Left colon (tissue), 2 donors: ENCODE measurements at regions not wholly inside any gene's neighbourhood (a gene's known extent, or its start where the extent isn't known, plus 50 kb on each side); places are given as distances from the start of the nearest gene placed in this dataset.
A peak's percentile ranks its signal among the peaks of the same experiment; 100 is the strongest.
"Not testable (repeated sequence)": the region's sequence is repeated elsewhere in the genome, so short reads cannot be mapped to it uniquely, and the experiment has no call there.

ENCODE experiments used
- ATAC-seq: fragments of 200-7000 bp; cut with Tn5 transposase; one replicate; pipeline ENCODE4 v1.9.1; 2020; ENCODE audit warnings: mild to moderate bottlenecking, moderate library complexity
- DNase-seq, 2 donors: peaks; one replicate each; pipeline ENCODE4 v3.0.0-alpha.2; 2020
- intact Hi-C, 2 donors: fragments of 100-400 bp; cut with DNase I in 1 of 2; cut with micrococcal nuclease in 1 of 2; formaldehyde crosslinking; loops; one replicate each; pipeline versions ENCODE4 v1.11.2 to v1.14.0; 2022; cut with DNase I, micrococcal nuclease
- microRNA-seq, 2 donors: library from miRNA; unstranded; fragments of <30 nt; microRNA quantifications; one replicate each; pipeline versions ENCODE4 v1.1.0 to v1.2.0, GENCODE V29; 2020
- donor health status: DM: no; HTN: no; CAD: no.
- donor health status: DM: yes; HTN: yes; CAD: no.

DNA sequence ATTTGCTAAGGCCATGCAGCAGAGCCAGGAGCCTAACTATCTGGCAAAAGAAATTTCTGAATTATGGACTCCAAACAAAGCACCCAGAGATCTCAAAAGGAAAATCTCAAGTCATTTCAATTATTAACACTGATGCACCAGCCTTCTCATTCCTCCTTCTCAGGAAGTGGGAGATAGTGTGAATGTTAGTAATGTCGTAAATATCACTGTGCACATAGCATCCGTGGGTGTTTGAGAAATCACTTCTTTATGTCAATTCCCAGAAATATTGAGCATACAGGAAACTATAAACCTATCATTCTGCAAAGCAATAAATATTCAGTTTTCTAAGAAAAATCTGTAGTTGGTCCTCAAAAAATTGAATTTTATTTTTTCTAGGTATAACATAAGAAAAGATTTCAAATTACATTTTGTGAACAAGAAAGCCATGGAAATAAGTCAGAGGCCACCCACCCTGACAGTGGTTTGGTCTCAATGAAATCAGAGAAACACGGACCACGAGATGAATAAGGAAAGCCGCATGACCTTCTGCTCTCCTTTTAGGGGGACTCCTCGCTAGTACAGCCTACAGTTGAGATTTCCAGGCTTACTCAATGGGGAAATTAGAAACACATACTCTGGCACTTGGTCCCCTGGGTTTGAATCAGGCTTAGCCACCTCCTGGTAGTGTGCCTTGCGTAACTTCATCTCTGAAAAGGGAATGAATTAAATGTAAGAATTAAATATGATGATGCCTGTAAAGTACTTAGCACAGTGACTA is 120.6 kb downstream of the DIRAS2 start:
- intact Hi-C loops: no loop called here
- no peak for DNase-seq
- no peak for ATAC-seq

DNA sequence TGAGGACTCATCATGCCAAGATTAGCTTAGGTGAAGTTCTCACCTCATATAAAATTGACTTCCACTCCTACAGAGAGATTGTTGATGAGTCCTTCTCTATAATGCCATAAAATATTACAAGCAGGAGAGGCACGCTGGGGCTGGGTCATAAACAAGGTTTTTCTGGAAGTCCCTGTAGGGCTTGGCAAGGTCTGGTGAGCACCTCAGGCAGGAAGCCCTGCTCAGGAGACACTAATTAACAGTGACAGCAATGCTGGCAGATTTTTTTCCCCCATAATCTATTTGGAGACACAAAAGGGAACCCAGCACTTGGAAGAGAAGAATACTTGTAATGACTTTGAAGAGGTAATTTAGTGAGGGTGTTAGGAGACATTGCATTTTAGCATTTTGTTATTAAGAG is 118.7 kb downstream of the DIRAS2 start:
- peak; percentile 86 for ATAC-seq
- intact Hi-C loops: no loop called here
- peak in 1 of 2 donors; percentile 24 for DNase-seq

DNA sequence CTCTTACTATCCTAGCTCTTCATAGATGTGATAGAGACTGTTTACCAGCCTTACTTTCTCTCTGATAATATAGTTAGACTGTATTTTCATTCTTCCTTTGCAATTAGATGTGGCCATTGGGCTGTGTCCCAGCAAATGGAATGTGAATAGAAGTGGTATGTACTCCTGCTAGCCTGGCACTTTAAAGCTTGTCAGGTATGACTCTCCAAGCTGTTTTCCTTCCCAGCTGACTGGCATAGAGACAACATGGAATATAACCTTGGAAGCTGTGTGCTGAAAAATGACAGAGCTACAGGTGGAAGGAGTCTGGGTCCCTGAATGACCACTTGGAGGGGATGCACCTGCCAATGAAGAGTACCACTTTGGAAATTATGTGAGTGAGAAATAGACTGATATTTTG is 116.2 kb downstream of the DIRAS2 start:
- ATAC-seq: no peak
- intact Hi-C loops: no loop called here

DNA sequence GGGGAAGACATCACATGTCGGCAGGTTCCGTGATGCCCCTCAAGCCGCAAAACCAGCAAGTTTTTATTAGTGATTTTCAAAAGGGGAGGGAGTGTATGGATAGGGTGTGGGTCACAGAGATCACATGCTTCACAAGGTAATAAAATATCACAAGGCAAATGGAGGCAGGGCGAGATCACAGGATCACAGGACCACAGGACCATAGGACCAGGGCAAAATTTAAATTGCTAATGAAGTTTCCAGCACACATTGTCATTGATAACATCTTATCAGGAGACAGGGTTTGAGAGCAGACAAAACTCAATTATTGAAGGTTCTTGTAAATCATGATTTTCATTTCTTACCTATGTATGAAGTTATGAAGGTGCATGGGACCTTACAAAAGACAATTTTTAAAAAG is 106.5 kb downstream of the DIRAS2 start:
- ATAC-seq, DNase-seq, intact Hi-C loops: not testable (repeated sequence)

More for the DNA sequence above, 116.2 kb downstream of the DIRAS2 start:
- no peak for DNase-seq

DNA sequence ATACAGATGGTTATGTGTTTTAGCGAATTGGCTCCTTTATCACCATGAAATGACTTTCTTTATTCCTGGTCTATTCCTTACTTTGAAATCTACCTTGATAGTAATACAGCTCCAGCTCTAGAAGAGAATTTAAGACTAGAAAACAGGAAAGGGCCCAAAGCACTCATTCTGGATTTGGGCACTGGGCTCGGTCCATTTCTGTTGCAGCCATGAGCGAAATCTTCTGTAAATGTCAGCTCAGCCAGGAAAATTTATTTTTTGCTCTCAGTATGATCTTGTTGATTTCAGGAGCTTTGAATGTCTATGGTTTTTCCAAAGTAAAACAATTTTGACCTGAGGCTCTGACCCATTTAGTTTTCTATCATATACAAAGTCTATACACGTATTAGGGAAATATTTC is 104.1 kb downstream of the DIRAS2 start:
- ATAC-seq: no peak
- intact Hi-C loops: no loop called here

DNA sequence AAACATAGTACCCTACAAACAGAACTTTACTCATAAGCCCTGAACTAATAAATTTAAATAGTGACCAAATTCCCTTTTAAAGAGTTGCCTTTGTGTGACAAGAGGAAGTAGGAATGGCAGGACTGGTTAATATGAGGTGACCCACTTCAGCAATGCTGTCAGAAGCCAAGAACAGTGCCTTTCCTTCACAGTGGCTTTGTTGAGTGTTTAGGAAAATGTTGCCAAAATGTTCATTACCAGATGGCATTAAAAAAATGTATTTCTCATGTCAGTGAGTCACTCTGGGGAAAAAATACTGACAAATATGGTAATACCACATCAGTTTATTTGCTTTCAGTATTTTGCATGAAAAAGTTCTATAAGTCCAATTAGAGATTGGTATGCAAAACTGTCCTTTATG is 103.3 kb downstream of the DIRAS2 start:
- ATAC-seq (no peak), DNase-seq (no peak)
- intact Hi-C loops: no loop called here

More for the DNA sequence above, 104.1 kb downstream of the DIRAS2 start:
- DNase-seq: no peak

DNA sequence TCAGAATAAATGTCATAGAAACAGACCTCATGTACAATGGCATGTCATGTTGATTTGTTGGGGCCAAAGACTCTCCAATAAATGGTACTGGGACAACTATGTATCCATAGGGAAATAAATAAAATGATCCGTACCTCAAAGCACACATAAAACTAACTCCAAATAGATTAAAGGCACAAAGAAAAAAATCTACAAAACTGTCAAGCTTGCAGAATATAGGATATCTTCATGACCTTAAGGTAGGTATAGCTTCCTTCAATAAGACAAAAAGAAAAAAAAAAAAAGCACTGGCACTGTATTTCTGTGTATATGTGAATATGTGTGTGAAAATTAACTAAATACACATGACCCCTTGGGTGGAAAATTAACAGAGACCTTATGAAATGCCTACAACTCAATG is 101.9 kb downstream of the DIRAS2 start:
- ATAC-seq (no peak), DNase-seq (no peak)
- intact Hi-C loops: no loop called here

DNA sequence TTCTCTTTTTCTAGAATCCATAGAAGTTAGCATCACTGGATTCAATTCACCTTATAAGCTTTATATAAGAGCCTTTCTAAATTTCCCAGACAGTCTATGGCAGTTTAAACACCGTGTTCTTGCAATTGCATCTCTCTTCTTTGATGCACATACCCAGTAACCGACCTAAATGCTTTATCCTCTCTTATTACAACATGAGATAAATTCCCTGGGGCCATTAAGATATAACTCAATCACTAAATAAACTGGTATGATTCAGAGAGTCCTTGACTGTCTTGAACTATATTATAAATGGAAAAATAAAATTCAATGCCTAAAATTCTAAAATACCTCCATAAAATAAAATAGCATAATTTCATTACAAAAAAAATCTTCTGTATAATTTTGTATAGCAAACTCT is 98.1 kb downstream of the DIRAS2 start:
- ATAC-seq (no peak), DNase-seq (no peak)
- intact Hi-C loops: no loop called here

DNA sequence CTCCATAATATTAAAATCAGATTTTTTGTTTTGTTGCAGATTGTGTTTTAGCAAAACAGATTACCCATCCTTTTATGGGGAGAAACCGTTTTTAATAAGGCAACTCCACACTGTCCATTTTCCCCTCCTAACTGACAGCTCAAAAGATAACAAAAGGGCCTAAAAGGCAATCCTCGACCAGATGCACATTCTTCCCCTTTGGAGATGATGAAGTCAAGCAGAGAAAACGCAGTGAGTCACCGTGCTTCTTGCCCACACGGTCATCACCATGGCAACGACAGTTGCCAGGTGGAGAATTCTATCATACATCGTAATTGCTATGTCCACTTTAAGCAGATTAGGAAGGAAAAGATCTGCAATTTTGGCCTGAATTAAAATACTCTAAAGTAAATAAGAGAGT is 96.4 kb downstream of the DIRAS2 start:
- DNase-seq (no peak), ATAC-seq (peak; percentile 29)
- intact Hi-C loops: no loop called here

DNA sequence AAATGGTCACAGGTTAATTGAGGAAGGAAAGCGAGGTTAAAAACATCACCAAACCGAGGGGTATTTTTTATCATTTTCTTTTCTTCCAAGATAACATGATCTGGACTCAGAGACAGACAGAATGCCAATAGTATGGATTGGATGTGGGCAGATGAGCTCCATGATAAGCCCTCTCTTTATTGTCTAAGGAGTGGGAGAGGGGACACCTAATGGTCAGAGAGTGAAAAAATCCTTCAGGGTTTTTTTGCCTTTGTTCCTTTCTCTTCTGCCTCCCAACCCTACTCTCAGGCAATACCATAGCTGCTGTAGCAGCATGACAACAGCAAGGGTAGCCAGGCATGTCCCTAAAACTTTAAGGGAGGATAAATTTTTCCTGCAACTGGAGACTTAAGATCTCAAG is 94.7 kb downstream of the DIRAS2 start:
- ATAC-seq (no peak), DNase-seq (no peak)
- intact Hi-C loops: no loop called here

DNA sequence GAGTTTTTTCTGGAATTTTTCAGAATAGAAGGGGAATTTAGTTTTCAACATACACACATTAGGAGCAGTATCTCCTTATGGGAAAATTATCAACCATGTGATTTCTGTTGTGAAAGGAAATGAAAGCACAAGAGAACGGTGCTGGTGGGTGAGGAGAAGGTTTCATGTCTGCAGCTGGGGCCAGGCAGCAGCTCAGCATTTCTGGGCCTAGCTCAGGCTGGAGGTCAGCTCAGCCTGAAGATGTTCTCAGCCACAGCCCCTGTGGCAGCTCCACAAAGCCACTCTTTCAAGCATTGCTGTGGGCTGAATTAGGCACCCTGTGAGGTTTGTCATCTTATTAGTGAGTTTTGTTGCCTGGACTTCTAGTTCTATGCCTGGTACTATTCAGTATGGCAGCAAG is 90.3 kb downstream of the DIRAS2 start:
- intact Hi-C loops: no loop called here
- no peak for ATAC-seq
- peak in 1 of 2 donors; percentile 4 for DNase-seq

DNA sequence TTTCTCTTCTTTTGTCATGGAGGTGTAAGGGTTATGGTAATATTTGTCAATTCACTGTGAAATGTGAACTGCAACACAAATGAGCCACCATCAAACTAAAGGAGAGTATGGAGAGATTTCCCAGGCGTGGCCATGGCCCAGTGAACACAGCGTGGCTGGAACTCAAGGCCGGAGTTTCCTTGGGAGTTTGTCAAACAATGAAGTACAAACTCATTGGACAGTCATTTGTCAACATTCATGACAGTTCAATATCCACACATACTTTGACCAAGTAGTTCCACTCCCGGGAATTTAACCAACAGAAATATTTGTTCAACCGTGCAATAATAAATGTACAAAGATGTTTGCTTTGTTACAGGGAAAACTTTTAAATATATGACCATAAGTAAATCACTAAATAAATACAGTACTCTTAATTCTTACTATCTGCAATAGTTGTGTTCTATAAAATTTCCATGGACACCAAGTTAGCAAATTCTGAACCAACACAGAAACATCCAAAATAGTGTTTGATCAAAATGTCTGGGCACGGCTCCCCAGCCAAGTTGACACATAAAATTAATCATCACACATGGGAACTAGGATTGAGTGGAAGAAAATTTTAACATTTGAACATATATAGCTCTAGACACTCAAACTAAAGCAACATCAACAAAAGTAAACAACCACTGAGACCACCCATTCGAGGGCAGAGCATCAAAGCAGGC is 87.1 kb downstream of the DIRAS2 start:
- ATAC-seq (no peak), DNase-seq (no peak)
- intact Hi-C loops: no loop called here

DNA sequence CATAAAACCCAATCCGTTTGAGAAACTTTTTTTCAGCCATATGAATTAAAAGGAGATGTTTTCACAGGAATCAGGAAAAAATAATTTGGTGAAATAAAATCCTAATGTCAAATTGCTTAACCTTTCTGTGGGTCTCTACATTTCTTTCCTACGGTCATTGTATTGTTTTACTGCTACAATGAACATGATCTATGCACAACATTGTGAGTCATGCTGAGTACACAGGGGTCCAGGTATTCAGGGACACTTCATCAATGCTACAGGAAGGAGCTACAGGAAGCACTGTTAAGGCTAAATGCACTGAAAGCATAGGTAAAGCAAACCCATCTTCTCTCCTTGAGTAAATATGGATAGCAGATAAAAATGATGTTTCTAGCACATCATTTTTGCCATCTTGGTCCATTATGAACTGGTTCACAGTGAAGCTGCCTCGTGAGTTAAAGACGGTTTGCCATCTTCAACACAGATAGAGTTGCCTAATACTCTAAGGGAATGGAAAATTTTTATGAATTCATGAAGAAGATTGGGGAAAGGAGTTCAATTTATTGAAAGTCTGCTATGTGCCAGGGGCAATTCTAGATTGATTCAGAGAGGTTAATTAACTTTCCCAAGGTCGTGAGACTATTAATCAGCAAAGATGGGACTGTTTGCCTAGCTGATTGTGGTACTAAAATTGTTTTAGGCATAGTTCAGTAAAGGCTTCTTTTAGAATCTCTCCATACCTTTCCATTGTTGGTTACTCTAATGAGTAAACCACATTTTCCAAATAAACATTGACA is 85.5 kb downstream of the DIRAS2 start:
- intact Hi-C loops: no loop called here
- DNase-seq (no peak), ATAC-seq (no peak)

DNA sequence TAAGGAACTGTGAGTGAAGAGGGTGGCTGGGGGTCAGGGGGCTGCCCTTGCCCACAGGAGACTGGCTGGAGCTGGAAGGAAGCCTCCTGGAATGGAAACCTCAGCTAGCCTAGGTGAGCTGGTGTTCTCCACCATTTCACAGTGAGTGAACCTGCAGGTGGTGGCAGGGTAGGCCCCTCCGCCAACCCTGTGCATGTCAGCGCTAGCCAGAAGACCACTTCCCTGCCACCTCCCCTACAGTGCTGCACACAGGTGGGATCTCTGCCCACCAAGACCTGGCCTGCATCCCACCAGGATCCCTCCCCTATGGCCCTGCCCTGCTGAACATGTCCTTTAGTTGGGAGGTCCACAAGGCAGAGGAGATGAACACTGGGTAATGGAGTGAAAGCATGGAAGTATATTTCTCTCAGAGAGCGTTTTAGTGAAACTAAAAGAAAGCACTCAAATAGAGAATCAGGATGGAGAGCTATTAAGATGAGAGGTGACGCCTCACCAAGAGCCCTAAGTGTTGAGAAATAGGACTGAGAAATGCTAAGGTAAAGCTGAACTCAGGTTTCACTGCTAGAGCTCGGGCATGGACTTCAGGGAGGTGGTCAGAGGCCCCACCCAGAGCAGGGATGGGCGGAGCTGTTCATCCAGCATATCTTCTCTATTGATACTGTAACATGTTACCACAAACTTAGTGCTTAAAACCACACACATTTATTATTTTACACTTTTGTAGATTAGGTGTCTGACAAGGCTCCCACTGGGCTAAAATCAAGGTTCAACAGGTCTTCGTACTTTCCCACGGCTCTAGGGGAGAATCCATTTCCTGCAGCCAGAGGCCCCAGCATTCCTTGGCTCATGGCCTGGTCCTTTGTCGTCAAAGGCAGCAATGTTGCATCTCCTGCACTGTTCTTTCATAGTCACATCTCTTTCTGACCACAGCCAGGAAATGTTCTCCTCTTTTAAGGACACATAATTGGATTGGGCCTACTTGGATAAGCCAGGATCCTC is 83.2 kb downstream of the DIRAS2 start:
- intact Hi-C loops: no loop called here
- DNase-seq (no peak), ATAC-seq (no peak)

Small RNA genes lying in the stretch of these regions (microRNA-seq; reads per million reads assigned to microRNA genes)
- 0 reads per million in 2 donors for gene MIR4290
